TTC549 (cell line): ENCODE measurements at regions not wholly inside any gene's neighbourhood (a gene's known extent, or its start where the extent isn't known, plus 50 kb on each side); places are given as distances from the start of the nearest gene placed in this dataset.
A peak's percentile ranks its signal among the peaks of the same experiment; 100 is the strongest.

Source experiments
- FAIRE-seq: peaks from 2 replicates; lab custom pipeline; 2012; peaks lifted over from hg19 to GRCh38; lab: Jason Lieb, UNC

DNA sequence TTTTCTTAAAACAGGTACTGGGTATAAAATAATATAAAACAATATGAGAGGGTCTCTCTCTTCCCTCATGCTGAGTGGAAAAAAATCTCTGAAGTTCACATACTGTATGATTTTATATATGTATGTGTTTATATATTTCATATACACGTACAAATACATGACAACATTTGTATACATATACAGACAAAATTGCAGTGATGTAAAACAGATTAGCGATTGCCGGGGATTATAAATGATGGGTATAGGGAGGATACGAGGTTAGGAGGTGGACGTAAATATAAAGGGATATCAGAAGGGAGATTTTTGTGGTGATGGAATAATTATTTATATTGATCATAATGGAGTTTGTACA is 194.8 kb upstream of the PRSS16 start:
- no peak for FAIRE-seq

DNA sequence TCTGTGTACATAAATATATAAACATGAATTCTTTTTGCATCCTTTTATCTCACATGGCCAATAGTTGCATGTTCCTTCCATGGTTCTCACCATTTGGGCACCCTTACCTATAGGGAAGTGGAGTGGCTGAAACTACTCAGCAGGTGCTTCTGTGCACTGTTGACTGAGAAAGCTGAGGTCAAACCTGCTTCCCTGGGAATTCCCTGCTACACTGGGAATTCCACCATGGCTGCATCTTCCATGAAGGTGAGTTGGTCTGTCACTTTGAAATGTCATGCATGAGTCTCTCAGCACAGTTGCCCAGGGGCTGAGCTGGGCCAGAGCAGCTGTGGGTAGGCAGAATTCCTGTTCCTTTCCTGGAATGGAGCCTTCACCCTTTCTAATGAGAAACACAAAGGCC is 193.8 kb upstream of the PRSS16 start:
- FAIRE-seq: no peak

DNA sequence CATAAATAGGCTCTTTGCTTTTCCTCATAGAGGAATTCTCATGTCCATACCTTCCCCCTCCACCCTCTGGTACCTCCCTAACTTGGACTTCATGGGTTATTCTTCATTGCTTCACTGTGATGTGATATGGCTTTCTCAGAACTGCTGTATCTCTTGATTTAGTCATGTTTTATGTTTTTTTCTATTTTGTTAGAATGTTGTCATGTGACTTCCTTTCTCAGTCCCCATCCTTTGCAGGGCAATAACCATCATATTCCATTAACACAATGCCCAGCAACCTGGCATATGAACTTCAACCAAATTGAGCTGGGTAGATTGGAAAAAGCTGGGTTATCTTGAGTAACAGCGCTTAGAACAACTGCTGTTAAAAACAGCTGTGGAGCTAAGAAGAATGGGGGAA is 190.9 kb upstream of the PRSS16 start:
- FAIRE-seq: no peak

DNA sequence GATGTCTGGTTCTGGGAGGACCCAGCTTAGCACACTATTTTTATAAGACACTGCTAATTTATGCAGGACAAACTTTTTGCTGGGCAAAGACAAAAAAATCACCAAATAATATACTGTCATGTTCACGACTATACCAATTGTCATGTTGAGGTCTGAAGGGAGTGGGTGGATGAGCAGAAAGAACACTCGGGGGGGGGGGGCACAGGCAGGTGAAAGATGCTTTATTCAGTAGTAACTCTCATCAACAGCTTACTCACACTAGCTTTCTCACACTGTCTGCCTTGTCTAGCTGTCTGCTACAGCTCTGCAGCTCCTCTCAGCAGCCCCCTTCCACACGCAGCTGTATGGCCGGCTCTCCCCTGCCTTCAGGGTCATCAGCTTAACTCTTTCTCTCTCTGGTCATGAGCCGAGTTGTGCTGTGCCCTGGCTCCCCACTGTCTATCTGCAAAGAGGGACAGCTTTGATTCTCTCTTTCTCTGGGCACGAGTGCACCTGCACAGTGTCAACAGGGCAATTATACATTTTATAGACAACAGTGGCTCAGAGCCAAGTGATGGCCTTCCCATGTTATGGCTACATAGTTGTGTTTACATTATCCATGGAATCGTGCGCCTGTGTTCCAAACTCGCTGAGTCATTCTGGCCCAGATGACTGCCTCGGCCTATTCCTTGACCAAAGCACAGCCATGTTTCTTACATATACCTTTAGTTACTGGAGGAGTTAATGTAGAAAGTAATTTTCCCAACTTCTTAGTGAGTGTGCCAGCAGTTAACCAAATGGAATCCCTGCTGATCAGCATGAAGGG is 187.7 kb upstream of the PRSS16 start:
- FAIRE-seq: no peak

DNA sequence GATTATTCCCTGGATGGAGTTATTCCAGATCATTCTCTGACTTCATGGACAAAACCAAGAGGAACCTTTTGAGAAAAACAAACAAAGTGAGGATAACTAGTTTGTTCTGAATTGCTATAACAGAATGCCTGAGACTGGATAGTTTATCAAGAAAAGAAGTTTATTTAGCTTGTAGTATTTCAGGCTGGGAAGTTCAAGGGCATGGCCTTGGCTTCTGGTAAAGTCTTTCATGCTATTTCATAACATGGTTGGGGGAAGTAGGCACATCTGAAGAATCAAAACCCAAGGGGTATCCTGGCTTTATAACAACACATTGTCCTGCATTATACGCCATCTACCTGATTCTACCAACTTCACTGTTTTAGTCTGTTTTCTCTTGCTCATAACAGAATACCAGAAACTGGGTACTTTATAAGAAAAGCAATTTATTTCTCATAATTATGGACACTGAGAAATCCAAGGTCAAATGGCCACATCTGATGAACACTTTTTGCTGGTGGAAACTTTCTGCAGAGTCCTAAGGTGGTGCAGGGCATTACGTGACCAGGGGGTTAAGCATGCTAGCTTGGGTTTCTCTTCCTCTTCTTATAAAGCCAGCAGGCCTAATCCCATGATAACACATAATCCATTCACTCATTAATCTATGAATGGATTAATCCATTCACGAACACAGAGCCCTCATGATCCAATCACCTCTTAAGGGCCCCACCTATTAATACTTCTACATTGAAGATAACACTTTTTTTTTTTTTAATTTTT is 186.1 kb upstream of the PRSS16 start:
- FAIRE-seq: no peak

DNA sequence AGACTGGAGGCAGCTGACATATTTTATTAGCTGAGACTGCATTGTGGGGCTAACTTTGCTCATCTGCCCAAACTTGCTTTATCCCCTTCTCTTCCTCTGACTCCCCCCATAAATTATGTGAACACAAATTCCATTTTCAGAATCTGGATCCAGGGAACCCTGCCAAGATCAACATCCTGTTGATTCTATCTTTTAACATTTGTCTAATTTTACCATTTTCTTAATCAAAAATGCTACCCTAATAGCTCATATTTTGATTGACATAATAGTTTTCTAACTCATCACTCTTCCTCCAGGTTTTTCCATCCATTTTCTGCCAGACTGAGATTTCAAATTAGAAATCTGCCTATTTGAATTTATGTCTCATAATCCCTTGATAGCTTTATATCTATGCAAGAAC is 184.7 kb upstream of the PRSS16 start:
- no peak for FAIRE-seq

DNA sequence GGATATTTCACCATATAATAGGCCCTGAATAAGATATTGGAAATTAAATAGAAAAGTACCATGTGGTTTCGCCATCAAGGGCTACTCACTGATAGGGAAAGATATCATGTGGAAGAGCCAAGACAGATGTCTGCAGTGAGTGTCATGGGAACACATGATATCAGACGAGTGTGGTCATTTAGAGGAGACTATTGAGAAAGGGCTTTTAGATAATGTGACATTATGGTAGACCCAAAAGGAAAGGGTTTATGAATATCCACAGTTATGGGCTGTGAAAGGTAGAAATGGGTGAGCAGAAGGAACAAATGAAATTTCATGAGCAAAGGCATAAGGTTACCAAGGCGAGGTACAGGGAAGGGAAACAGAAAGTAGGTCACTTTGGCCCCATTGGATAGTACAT is 182.3 kb upstream of the PRSS16 start:
- no peak for FAIRE-seq

DNA sequence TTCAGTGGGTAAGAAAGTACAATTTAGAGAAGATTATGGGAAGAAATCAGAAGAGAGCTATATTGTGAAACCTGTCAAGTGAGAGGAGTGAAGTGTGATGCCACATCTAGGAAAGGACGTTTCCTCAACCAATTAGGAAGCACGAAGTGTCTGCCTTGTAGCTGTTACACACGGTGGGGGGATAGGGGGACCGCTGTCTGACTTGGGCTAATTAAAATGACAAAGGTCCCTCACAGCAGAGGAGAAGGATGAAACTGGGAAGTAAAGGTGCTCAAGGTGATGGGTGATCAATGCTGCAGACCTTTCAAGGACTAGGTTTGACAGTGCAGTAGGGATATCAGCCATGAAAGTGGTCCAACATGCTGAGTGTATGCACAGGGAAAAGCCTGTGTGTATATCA is 181.1 kb upstream of the PRSS16 start:
- no peak for FAIRE-seq

DNA sequence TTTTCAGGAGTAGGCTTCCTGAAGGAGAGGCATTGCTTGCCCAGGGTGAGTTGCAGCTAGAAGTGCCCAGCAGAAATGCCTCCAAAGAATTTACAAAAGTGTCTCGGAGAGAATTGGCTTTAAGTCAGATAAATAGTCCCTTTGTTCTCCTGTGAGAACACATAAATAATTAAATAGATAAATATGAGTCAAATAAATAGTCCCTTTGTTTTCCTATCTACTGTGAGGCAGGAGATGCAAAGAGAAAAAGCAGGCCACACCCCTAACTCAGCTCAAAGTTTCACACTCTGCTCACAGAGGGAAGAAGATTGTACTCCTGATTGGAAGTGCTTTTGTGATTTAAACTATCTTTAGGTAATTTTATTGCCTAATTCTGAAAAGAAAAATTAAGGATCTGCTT is 180.7 kb upstream of the PRSS16 start:
- FAIRE-seq: no peak

DNA sequence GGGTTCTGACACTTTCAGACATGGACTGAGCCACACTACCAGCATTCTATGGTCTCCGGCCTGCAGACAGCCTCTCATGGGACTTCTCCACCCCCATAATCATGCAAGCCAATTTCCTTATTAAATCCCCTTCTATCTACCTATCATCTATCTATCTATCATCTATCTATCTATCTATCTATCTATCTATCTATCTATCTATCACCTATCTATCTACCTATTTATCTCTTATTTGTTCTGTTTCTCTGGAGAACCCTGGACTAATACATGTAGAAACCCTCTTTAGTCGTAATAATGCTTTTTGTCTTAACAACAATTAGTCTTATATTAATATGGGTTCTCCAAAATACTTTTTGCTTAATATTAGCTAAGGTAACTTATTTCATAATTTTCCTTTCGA is 174.1 kb upstream of the PRSS16 start:
- FAIRE-seq: no peak

DNA sequence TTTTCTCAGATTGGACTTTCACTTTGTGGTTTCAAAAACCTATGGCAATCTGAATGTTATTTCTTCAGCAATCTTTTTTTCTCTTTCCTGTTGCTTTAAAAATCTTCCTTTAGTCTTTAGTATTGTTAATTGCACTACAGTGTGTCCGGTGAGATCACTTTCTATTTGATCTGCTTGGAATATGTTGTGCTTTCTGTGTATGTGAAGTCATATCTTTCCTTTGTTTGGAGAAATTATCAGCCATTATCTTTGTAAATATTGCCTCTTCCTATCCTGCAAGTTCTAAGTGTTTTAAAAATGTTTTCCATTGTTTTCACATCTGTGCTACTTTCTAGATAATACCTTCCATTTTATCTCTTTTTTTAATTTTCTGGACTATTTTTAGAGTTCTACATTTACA is 171.4 kb upstream of the PRSS16 start:
- FAIRE-seq: no peak

DNA sequence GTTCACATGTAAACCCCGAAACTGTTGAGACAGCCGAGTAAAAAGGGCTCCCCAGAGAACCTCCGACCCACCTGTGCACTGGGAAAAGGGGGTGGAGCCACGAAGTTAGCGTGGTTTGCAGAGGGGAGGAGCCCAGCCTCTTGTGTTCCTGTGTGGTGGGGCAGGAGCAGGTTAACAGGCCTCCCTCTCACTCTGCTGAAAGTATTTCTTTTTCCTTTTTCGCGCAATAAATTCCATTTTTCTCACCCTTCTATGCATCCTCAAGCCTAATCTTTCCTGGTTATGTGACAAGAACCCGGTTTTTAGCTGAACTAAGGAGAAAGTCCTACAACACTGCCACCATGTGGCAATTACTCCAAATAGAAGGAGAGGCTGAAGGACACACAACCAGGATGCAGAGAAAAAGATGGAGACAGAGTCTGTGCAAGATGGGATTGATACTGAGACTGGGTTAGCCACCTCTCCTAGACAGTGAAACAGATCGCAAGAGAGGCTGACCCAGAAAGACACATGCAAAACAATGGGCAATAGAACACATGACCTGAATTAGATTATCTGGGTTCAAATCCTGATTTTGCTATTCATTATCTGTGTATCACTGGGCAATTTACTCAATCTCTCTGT is 168.7 kb upstream of the PRSS16 start:
- peak; percentile 56 for FAIRE-seq

DNA sequence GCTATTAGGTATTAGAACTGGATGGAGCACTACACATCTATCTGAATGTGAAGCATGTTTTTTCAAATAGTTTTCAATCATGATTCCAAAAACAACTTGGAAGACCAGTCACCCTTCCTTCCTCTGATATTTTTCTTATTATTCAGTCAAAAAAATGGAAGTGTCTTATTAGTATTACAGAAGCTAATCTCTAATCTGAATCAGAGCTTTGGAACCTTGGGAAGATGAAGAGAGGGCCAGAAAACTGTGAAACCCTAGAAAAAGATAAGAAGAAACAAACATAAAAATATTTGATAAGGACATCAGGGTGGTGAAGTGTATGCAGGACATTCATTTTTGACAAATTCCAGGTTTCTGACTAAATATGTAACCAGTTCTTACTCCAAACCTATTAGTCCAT is 166.3 kb upstream of the PRSS16 start:
- FAIRE-seq: no peak

DNA sequence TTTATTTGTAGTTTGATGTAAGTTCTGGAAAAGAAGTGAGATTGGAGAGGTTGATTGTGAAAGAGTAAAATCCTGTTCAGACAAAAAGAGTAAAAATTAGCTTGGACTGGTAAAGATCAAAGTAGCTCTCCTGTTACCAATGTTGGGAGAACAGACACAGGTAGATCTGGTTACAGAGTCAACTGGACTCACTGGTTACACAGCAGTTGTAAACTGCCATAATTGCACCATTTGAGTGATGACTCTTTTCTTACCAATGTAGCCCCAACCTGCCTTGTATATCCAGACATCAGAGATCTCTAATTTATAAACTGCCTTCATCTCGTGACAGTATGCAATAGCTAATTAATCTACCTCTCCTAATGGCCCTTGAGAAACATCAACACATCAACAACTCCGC is 165.6 kb upstream of the PRSS16 start:
- no peak for FAIRE-seq

DNA sequence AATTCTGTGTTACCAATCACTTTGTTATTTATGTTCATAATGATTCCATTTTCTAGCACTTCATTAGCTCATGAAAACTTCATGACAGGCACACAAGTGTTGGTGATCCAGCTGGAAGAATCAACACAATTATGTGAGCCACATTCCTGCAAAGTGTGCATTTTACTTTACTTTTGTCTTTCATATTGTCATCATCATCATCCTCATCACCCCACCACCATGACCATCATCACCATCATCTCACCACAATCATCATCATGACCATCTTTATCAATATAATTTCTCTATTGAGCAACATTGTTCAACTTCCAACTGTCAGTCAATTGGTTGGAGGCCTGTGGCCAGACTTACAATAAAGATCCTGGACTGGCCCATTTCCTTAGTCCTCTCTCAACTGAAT is 159.4 kb upstream of the PRSS16 start:
- no peak for FAIRE-seq

DNA sequence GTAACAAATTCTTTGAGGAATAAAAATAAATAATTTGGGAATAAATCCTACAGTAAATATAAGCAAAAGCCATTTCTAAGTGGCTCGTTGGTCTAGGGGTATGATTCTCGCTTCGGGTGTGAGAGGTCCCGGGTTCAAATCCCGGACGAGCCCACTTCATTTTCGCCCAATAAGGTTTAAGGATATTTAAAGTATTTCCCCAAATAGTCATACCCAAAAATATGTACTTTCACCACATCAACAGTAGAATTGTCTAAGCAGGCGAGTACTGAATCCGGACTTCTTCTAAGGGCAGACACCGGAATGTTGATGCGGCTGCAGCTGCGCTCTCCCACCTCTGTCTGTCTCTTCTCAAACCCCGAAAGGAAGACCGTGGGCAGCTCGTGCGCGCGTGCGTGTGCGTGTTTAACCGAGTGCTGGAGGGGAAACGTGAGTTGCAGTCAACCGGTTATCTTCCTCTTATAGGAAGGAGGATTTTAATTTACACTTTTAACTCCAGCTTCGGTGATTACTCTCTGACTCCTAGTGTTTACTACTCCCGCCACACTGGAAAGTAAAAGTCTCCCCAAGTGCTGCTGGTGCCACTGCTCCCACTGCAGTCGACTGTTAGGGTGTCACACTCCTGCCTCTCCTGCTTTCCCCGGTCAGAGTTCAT is 155.7 kb upstream of the PRSS16 start:
- FAIRE-seq: no peak

DNA sequence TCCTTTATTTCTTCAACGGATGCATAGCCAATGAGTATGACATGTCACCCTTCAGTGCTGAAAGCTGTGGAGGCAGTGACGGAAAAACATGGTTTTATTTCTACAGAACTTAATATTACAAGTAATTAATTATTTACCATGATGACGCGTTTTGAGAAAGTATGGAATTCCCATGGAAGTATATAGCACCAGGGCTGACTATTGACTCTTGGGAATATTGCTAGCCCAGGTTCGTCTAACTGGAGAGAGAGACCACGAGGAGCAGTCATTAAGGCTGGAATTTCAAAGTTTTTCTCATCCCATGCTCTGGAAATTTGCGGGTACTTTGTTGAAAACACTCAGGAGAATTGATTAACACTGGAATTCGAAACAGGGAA is 155.2 kb upstream of the PRSS16 start:
- no peak for FAIRE-seq

DNA sequence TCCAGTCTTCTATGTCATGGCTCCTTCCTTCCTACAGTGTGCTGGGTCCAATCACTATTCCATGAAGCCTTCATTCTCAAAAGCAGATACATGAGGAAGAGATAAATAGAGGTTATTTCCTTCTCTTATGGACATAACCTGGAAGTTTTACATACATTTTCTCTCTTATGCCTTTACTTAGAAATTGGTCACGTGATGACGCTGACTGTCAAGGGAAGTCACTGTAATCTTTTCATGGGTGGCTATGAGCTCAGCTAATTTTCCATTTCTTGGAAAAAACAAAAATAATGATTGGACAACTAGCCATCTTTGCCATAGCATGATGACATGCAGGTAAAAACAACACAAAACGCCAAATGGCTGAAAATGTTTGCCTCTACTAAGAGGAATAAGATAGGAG is 151.6 kb upstream of the PRSS16 start:
- FAIRE-seq: no peak

DNA sequence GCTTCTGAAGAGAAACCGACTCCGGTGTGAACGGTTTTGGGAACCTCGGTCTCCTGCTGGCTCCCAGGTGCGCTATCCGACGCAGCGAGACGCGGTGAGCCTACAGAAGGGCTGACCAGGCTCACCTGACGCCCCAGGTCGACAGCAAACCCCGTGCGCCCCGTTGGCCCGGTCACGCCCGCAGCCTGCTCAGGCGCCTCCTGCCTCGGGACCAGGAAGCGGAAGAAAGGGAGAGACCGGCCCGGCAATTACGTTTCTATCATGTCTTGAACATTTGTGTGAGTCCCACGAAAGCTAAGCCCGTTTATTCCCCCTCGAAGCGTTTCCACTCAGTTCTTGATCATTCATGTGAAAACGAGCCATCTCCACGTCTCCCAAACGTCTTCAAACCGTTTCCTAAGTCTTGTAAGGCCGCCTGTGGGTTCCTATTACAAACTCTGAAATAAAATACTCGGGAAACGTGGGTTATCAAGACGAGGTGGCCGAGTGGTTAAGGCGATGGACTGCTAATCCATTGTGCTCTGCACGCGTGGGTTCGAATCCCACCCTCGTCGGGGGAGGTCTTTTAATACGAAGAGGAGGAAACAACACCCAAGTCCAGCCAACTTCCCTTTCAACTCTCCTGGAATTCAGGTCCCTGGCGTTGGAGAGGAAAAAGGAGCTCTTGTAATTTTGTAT is 150.5 kb upstream of the PRSS16 start:
- no peak for FAIRE-seq

DNA sequence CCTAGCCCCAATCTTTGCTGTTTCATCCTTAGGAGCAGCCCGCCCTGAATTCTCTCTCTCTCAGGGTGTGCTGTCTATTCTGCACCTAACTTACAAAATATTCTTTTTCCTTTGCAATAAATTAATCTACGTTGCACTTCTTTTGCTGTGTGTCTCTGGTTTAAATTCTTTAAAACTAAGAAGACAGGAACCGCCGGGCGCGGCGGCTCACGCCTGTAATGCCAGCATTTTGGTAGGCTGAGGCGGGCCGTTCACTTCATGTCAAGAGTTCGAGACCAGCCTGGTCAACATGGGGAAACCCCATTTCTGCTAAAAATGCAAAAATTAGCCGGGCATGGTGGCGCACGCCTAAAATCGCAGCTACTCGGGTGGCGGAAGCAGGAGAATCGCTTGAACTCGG is 148.5 kb upstream of the PRSS16 start:
- no peak for FAIRE-seq

DNA sequence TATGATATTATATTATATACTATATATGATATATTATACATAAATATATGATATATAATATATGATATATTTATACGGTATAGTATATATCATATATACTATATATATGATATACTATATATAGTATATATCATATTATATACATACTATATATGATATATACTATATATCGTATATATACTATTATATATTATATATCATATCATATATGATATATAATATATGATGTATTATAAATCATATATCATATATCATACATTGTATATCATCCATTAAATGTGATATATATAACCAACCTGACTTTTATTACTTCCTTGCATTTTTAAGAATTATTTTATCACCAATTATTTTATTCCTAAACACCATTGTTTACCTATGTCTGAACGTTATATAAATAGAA is 146.6 kb upstream of the PRSS16 start:
- no peak for FAIRE-seq

DNA sequence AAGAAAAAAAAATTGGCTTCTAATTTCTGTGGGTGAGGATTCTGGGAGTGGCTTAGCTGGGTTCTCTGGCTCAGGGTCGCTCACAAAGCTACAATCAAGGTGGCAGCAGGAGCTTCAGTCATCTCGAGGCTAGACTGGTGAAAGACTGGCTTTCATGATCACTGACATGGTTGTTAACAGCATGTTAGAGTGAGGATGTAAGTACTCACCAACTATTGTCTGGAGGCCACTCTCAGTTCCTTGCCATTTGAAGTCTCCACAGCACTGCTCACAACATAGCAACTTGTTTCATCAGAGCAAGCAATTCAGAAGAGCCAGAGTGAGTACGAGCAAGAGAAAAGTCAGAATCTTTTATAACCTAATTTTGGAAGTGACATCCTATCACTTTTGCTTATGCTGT is 145.7 kb upstream of the PRSS16 start:
- no peak for FAIRE-seq

DNA sequence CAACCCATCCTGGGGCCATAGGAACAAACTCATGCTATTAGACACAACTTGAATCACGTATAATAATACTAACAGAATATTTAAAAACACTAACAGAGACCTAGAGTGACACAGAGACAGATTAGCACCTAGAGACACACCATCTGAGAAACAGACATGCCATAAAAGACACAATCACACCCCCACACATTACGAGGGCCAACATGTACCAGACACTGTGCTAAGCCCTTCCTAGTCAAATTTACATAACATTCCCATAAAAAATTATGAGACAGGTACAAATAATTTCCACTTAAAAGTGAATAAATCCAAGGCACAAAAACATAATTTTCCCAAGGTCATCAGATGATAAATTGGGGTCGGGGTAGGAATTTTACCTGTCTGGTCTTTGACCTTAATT is 141.1 kb upstream of the PRSS16 start:
- no peak for FAIRE-seq
